Left hindlimb (tissue), 1 donor: ENCODE measurements at regions not wholly inside any gene's neighbourhood (a gene's known extent, or its start where the extent isn't known, plus 50 kb on each side); places are given as distances from the start of the nearest gene placed in this dataset.

ENCODE experiments used
- DNase-seq: peaks from one replicate; pipeline ENCODE4 v3.0.0-alpha.2; 2018

- no peak for DNase-seq
These were observed 431.2 kb downstream of the GPM6A start for GRCh38 chr4:175380841-175381240.

- DNase-seq, result no peak
These were observed 426.3 kb downstream of the GPM6A start for GRCh38 chr4:175385797-175386196.

DNA sequence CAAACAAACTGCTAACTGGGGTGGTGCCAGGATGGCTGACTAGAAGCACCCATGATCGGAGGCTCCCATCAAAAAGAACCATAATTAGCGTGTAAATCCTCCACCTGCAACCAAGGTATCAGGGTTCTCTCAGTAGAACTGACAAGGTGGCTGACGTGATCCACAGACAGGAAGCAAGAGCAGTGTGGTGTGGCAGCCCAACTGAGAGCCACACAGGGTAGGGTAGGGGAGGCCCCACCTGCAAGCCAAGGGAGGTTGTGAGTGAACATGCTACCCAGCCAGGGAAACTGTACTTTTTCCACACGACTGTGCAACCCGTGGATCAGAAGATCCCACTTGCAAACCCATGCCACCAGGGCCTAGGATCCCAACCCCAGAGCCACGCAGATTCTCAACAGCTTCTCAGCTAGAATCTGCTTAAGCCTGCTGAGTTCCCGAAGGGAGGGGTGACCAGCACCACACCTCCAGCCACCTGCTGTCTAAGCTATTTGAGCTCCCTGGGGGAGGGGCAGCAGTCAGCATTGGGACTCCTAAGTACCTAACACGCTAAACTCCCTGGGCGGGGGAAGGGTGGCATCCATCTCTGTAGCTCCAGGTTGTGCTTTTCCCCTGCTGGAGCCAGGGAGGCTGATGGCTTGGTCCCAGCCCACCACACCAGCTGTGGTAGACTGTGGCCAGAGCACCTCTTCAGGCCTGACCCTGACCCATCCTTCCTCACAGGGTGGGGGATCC, 425.1 kb downstream of the GPM6A start:
- DNase-seq, result no peak

DNA sequence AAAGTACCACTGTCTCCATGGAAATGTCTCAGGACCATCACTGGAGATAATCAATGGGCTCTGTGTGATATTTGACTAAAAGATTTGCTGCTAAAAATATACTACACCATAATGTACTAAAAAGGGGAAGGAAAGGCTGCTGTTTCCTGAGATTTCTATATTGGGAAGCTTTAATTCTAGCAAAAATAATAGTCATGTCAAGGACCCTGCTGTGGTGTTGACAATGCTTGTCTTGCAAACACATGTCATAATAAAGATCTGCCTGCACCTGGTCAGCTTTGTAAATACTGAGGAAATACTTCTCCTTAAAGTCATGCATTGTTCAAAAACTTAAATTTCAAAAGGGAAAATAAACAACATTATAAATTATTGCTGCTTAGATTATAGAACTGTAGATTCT, 417.9 kb downstream of the GPM6A start:
- no peak for DNase-seq

- no peak for DNase-seq
These were observed 406.1 kb downstream of the GPM6A start for GRCh38 chr4:175405961-175406360.

- DNase-seq, result no peak
These were observed 404.1 kb downstream of the GPM6A start for GRCh38 chr4:175407926-175408325.

- no peak for DNase-seq
These were observed 400.8 kb downstream of the GPM6A start for GRCh38 chr4:175411251-175411650.

GRCh38 chr4:175412161-175412560, 399.9 kb downstream of the GPM6A start:
- DNase-seq, result no peak

GRCh38 chr4:175412746-175413145, 399.3 kb downstream of the GPM6A start:
- no peak for DNase-seq

- no peak for DNase-seq
These were observed 398.5 kb downstream of the GPM6A start for GRCh38 chr4:175413561-175413960.

GRCh38 chr4:175414602-175415001, 397.5 kb downstream of the GPM6A start:
- no peak for DNase-seq

DNA sequence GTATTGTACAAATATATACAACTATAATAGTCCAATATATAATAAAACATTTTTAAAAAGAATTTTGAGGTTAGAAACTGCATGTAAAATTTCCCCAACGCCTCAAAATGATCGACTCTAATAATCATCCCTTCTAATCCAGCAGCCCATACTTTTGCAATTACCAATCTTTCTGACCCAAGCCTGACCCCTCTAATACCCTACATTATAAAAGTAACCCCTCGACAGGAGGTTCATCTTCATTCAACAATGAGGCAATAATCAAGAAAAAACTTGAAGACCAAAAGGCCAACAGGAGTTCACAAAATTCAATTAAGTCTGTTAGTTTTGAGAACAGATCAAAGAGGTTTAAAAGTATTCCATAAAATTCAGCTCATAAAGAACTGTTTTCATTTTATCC, 393.5 kb downstream of the GPM6A start:
- no peak for DNase-seq

- DNase-seq, result no peak
These were observed 392.8 kb downstream of the GPM6A start for GRCh38 chr4:175419236-175419718.

GRCh38 chr4:175421506-175421905, 390.6 kb downstream of the GPM6A start:
- DNase-seq, result no peak

GRCh38 chr4:175422331-175422730, 389.7 kb downstream of the GPM6A start:
- DNase-seq, result no peak

- DNase-seq, result no peak
These were observed 388.0 kb downstream of the GPM6A start for GRCh38 chr4:175424111-175424510.

DNA sequence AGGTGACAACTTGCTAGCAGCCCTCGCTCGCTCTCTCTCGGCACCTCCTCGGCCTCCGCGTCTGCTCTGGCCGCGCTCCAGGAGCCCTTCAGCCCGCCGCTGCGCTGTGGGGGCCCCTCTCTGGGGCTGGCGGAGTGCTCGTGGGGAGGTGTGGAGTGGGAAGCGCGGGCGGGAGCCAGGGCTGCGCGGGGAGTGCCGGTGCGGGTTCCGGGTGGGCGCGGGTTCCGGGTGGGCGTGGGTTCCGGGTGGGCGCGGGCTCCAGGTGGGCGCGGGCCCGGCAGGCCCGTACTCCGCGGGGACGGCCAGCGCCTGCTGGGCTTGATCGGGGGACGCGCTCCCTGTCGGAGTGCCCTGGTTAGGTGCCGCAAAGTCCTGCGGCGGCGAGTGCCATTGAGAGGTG, 384.3 kb downstream of the GPM6A start:
- DNase-seq, result no peak

GRCh38 chr4:175431694-175432093, 380.4 kb downstream of the GPM6A start:
- DNase-seq, result no peak

DNA sequence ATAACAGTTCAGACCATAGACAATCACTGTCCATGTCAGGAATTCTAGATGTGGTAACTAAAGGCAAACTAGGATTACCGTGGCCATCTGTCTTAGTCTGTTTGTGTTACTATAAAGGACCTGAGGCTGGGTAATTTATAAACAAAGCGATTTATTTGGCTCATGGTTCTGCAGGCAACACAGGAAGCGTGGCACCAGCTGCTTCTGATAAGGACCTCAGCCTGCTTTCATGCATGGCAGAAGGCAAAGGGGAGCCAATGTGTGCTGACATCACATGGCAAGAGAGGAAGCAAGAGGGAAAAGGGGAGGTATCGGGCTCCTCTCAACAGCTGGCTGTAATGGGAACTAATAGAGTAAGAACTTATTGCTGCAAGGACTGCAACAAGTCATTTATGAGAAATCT, 376.7 kb downstream of the GPM6A start:
- no peak for DNase-seq

DNA sequence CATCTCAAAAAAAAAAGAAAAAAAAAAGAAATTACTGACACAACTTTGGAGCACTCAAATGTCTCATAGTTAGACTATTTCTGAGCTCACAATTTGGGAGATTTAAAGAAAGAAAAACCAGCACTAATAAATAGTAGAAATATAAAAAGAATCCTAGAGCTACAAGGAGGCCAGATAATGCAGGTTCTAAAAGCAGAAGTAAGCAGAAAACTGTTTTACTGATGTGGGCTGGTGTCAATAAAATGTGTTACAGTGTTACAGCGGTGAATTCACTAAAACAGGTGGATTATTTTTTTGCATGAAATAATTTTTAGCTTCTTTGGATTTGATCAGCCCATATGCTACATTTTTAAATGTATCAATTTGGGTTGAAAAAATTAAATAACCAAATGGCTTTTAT, 375.9 kb downstream of the GPM6A start:
- no peak for DNase-seq

DNA sequence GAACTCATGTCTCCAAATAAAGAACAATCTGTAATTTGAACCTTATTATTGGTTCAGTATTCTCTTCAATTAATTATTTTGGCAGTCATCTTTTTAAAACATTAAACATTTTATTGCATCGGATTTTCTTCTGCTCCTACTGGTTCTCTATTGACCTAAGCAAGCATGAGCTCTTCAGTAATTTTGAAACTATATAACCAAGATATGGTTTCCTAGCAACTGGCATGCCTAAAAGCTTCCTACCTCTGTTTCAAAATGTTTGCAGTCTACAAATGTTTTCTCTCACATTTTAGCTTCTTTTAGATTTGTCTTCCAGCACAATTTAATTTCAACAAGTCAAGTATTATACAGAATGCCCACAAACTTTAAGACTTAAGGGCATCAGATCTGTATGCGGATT, 371.3 kb downstream of the GPM6A start:
- DNase-seq, result no peak

DNA sequence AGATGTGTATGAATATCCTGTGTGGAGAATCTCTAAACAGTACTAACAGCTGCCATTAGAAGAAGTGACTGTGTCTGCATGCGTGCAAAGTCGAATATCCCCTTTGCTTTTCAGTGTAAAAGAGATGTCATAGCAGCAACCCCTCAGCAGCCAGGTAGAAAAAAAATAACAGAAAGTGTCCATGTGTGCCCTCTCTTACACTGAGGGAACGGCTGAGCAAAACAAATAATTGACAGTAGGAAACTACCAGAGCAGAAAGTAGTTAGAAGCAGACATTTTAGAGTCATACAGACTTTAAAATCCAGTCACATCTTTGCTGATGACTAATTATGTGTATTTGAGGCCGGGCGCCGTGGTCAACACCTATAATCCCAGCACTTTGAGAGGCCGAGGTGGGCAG, 370.8 kb downstream of the GPM6A start:
- no peak for DNase-seq

- DNase-seq, result no peak
These were observed 368.5 kb downstream of the GPM6A start for GRCh38 chr4:175443547-175443946.

DNA sequence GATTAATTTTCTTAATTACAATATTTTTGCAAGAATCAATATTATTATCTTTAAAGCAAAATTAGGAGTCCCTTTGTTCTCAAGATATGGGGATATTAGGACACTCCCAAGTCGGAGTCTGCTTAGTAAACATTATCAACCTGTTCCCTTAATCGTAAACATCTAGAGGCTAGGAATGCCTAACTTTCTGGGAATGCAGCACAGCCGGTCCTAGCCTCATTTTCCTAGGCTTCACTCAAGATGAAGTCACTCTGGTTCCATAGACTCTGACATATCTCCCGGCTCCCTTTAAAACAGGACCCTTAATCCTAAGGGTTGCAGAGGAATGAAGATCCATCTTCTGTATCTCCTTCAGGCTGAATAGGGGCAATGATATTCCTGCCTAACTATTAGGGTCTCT, 367.6 kb downstream of the GPM6A start:
- no peak for DNase-seq

GRCh38 chr4:175447016-175447415, 365.0 kb downstream of the GPM6A start:
- no peak for DNase-seq
